Chondrocyte (in vitro differentiated cells): ENCODE measurements at regions not wholly inside any gene's neighbourhood (a gene's known extent, or its start where the extent isn't known, plus 50 kb on each side); places are given as distances from the start of the nearest gene placed in this dataset.
A peak's percentile ranks its signal among the peaks of the same experiment; 100 is the strongest.

Experiments used
- DNase-seq: peaks from one replicate; pipeline ENCODE4 v3.0.0; 2021; ENCODE audit warnings: mixed read lengths, low spot score
- H3K27ac Mint-ChIP-seq: one replicate; pipeline ENCODE4 v1.8.0; 2021; ENCODE audit warnings: mild to moderate bottlenecking, moderate library complexity, mixed read lengths; ENCODE audit not compliant: unreplicated experiment
- H3K27me3 Mint-ChIP-seq: 2 replicates; pipeline ENCODE4 v1.8.0; 2021; ENCODE audit warnings: low read depth, mixed read lengths
- H3K36me3 Mint-ChIP-seq: 2 replicates; pipeline ENCODE4 v1.8.0; 2021; ENCODE audit warnings: low read depth, mixed read lengths
- H3K4me1 Mint-ChIP-seq: 2 replicates; pipeline ENCODE4 v1.8.0; 2021; ENCODE audit warnings: low read depth, mild to moderate bottlenecking, mixed read lengths
- H3K4me3 Mint-ChIP-seq: one replicate; pipeline ENCODE4 v1.8.0; 2021; ENCODE audit warnings: mild to moderate bottlenecking, moderate library complexity, mixed read lengths; ENCODE audit not compliant: unreplicated experiment
- H3K9me3 Mint-ChIP-seq: 2 replicates; pipeline ENCODE4 v1.8.0; 2021; ENCODE audit warnings: low read depth, mixed read lengths
- CTCF ChIP-seq: fragments of 200-600 bp; sonication (generic); IDR thresholded peaks from 2 replicates; pipeline ENCODE4 v1.5.0; 2021; ENCODE audit warnings: antibody characterized with exemption, mild to moderate bottlenecking, moderate library complexity

- no peak for DNase-seq
- Mint-ChIP-seq H3K9me3 (no peaks in the 10 kb centered on the region), H3K4me1 (peaks cover 91% of the 10 kb centered on the region), H3K27me3 (no peaks in the 10 kb centered on the region), H3K36me3 (no peaks in the 10 kb centered on the region), H3K27ac (no peak overlapping the region), H3K4me3 (no peak overlapping the region)
- no peak for TF ChIP-seq CTCF
Measured at GRCh38 chr15:39286706-39287105, 294.2 kb upstream of the THBS1 start.

GRCh38 chr15:39287322-39288195 is 293.3 kb upstream of the THBS1 start:
- Mint-ChIP-seq H3K27ac (peak overlapping the region; percentile 73), H3K4me1 (peaks cover 91% of the 10 kb centered on the region), H3K36me3 (peaks cover 5% of the 10 kb centered on the region), H3K9me3 (peaks cover 8% of the 10 kb centered on the region), H3K4me3 (no peak overlapping the region), H3K27me3 (no peaks in the 10 kb centered on the region)
- no peak for TF ChIP-seq CTCF
- no peak for DNase-seq

- no peak for TF ChIP-seq CTCF
- Mint-ChIP-seq H3K36me3 (peaks cover 13% of the 10 kb centered on the region), H3K4me1 (peaks cover 71% of the 10 kb centered on the region), H3K27me3 (no peaks in the 10 kb centered on the region), H3K27ac (no peak overlapping the region), H3K9me3 (peaks cover 21% of the 10 kb centered on the region), H3K4me3 (no peak overlapping the region)
- no peak for DNase-seq
Measured at GRCh38 chr15:39290711-39291435, 290.0 kb upstream of the THBS1 start.

GRCh38 chr15:39291690-39292089 is 289.2 kb upstream of the THBS1 start:
- DNase-seq = no peak
- Mint-ChIP-seq H3K9me3 (peaks cover 21% of the 10 kb centered on the region), H3K4me3 (no peak overlapping the region), H3K36me3 (peaks cover 13% of the 10 kb centered on the region), H3K27me3 (no peaks in the 10 kb centered on the region), H3K4me1 (peaks cover 63% of the 10 kb centered on the region), H3K27ac (peak overlapping the region; percentile 69)
- TF ChIP-seq CTCF = no peak

GRCh38 chr15:39296955-39297354 is 283.9 kb upstream of the THBS1 start:
- H3K4me1 Mint-ChIP-seq = peaks cover 63% of the 10 kb centered on the region
- no peak overlapping the region for H3K27ac Mint-ChIP-seq
- no peak for DNase-seq
- no peak overlapping the region for H3K4me3 Mint-ChIP-seq
- no peak for TF ChIP-seq CTCF
- no peaks in the 10 kb centered on the region for H3K27me3 Mint-ChIP-seq
- H3K9me3 Mint-ChIP-seq = peaks cover 19% of the 10 kb centered on the region
- H3K36me3 Mint-ChIP-seq = peaks cover 11% of the 10 kb centered on the region
